Fibroblast of lung (primary cell): ENCODE measurements at regions not wholly inside any gene's neighbourhood (a gene's known extent, or its start where the extent isn't known, plus 50 kb on each side); places are given as distances from the start of the nearest gene placed in this dataset.

Experiments
- DNase-seq, 2 donors: peaks; one replicate each; pipeline versions ENCODE4 v3.0.0 to v3.0.0-alpha.2; 2010; ENCODE audit warnings: low read depth in 2 of 2
- H2AFZ ChIP-seq: 2 replicates; pipeline ENCODE4 v1.5.1; 2012; ENCODE audit warnings: low read length, control low read depth, inconsistent platforms
- H3K27ac ChIP-seq: 2 replicates; pipeline ENCODE4 v1.5.1; 2011; ENCODE audit warnings: low read length, control low read depth; ENCODE audit not compliant: insufficient read depth
- H3K27me3 ChIP-seq: 2 replicates; pipeline ENCODE4 v1.5.1; 2011; ENCODE audit warnings: mild to moderate bottlenecking, low read length; ENCODE audit not compliant: control insufficient read depth, insufficient read depth
- H3K36me3 ChIP-seq: 2 replicates; pipeline ENCODE4 v1.5.1; 2011; ENCODE audit warnings: low read length; ENCODE audit not compliant: control insufficient read depth, insufficient read depth
- H3K4me1 ChIP-seq: 2 replicates; pipeline ENCODE4 v1.5.1; 2011; ENCODE audit warnings: low read length; ENCODE audit not compliant: control insufficient read depth, insufficient read depth; ENCODE audit errors: extremely low read depth
- H3K4me2 ChIP-seq: 2 replicates; pipeline ENCODE4 v1.5.1; 2011; ENCODE audit warnings: low read length, control low read depth; ENCODE audit not compliant: insufficient read depth; ENCODE audit errors: extremely low read depth
- H3K4me3 ChIP-seq, 4 experiments: fragments of 200-600 bp in 1 of 4; sonication (generic) in 1 of 4; replicated peaks in 1 of 4; 2 replicates each; pipeline ENCODE4 v1.5.1; 2011 to 2016; ENCODE audit warnings: low read length in 4 of 4, low read depth in 3 of 4, mild to moderate bottlenecking in 3 of 4, control low read depth in 2 of 4, inconsistent platforms in 1 of 4, mixed read lengths in 1 of 4; ENCODE audit not compliant: insufficient read depth in 1 of 4; ENCODE audit errors: control extremely low read depth in 1 of 4
- H3K79me2 ChIP-seq: 2 replicates; pipeline ENCODE4 v1.5.1; 2012; ENCODE audit warnings: mild to moderate bottlenecking, low read length, inconsistent platforms; ENCODE audit not compliant: control insufficient read depth, insufficient read depth
- H3K9ac ChIP-seq: 2 replicates; pipeline ENCODE4 v1.5.1; 2011; ENCODE audit warnings: mild to moderate bottlenecking, low read length, control low read depth; ENCODE audit not compliant: insufficient read depth
- H3K9me3 ChIP-seq: 2 replicates; pipeline ENCODE4 v1.5.1; 2012; ENCODE audit warnings: low read depth, low read length; ENCODE audit not compliant: control insufficient read depth, insufficient read depth
- H4K20me1 ChIP-seq: 2 replicates; pipeline ENCODE4 v1.5.1; 2011; ENCODE audit warnings: low read length; ENCODE audit not compliant: control insufficient read depth, insufficient read depth; ENCODE audit errors: extremely low read depth
- EZH2 ChIP-seq: IDR thresholded peaks from 2 replicates; pipeline ENCODE4 v1.5.1; 2012; ENCODE audit warnings: low read length, control low read depth, mild to moderate bottlenecking; ENCODE audit errors: missing control alignments
- TF ChIP-seq, protein P1 (sequence below), 2 donors: IDR thresholded peaks in 1 of 2; conservative IDR thresholded peaks in 1 of 2; 1 replicate in 1 of 2; 2 replicates in 1 of 2; pipeline ENCODE4 v1.5.1; 2011 to 2012; ENCODE audit warnings: low read length in 2 of 2, control low read depth in 1 of 2, inconsistent platforms in 1 of 2, low read depth in 1 of 2, mild to moderate bottlenecking in 1 of 2

DNA sequence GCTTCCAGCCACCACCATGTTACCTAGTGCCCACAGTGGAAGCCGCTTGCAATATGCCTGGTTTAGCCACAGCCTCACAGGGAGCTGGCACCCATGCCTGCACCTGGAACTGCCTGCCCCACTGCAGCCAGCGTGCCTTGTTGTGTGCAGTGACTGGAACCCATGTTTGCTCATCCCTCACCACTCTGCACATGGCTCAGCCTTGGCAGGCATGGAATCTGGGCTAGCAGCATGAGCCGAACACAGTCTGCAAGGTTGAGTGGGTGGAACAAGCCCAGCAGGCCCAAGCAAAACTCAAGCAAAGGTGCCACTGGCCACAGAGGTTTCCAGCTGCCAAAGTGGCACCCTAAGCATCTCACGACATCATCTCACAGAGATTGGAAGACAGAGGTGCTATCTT lies 269.5 kb downstream of the PCDH20 start:
- no peak overlapping the region for H2AFZ ChIP-seq
- no peaks in the 10 kb centered on the region for H4K20me1 ChIP-seq
- no peaks in the 10 kb centered on the region for H3K79me2 ChIP-seq
- no peak overlapping the region for H3K4me2 ChIP-seq
- H3K4me3 ChIP-seq, result no peak overlapping the region
- no peak for TF ChIP-seq EZH2
- TF ChIP-seq, protein P1, sequence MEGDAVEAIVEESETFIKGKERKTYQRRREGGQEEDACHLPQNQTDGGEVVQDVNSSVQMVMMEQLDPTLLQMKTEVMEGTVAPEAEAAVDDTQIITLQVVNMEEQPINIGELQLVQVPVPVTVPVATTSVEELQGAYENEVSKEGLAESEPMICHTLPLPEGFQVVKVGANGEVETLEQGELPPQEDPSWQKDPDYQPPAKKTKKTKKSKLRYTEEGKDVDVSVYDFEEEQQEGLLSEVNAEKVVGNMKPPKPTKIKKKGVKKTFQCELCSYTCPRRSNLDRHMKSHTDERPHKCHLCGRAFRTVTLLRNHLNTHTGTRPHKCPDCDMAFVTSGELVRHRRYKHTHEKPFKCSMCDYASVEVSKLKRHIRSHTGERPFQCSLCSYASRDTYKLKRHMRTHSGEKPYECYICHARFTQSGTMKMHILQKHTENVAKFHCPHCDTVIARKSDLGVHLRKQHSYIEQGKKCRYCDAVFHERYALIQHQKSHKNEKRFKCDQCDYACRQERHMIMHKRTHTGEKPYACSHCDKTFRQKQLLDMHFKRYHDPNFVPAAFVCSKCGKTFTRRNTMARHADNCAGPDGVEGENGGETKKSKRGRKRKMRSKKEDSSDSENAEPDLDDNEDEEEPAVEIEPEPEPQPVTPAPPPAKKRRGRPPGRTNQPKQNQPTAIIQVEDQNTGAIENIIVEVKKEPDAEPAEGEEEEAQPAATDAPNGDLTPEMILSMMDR (conservative IDR thresholded peaks at IDR 0.05 in 1 of 2, IDR thresholded peaks at IDR 0.05 in 1 of 2; ENCODE audit: low read depth in 1 of 2, low read length in 2 of 2), result no peak
- no peak for DNase-seq
- no peaks in the 10 kb centered on the region for H3K27me3 ChIP-seq
- no peaks in the 10 kb centered on the region for H3K4me1 ChIP-seq
- H3K27ac ChIP-seq, result no peak overlapping the region
- H3K9me3 ChIP-seq, result no peaks in the 10 kb centered on the region
- no peaks in the 10 kb centered on the region for H3K36me3 ChIP-seq
- no peak overlapping the region for H3K9ac ChIP-seq

DNA sequence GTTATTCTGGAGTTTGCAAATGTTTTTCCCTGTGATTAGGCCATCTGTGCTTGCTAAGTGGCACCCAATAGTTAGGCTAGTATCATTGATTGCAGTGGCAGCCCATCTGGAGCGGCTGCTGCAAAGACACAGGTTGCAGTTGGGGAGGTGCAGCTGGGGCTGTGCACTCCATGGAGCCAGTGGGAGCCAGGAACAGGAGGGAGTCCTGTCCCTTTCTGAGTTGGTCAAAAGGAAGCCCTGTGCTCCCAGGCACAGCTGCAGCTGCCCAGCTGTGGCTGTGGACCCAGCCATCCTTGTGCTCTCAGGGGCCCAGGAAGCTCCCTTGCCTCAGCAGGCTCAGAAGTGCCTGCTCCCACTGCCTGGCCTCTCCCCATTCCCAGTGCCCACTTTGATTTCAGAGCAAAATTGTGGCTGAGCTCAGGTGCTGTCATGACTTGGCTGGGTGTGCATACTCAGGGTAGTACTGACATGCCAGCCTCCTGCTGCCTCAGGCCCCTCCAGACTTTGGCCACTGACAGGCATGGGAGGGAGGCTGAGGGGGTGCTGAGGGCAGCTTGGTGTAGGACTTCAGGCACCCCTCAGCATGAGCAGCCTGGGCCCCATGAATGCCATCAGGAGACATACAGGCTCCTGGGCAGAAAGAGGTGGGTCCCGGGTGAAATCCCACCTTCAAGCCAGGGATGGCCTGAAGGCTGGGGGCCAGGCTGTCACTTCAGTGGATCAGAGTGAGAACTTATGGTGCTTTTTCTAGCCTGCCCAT lies 270.6 kb downstream of the PCDH20 start:
- Histone ChIP-seq H3K9ac (no peak overlapping the region), H3K4me1 (no peaks in the 10 kb centered on the region), H4K20me1 (no peaks in the 10 kb centered on the region), H3K4me3 (no peak overlapping the region), H3K4me2 (no peak overlapping the region), H2AFZ (no peak overlapping the region), H3K27ac (no peak overlapping the region), H3K36me3 (no peaks in the 10 kb centered on the region), H3K79me2 (no peaks in the 10 kb centered on the region), H3K27me3 (no peaks in the 10 kb centered on the region), H3K9me3 (no peaks in the 10 kb centered on the region)
- no peak for DNase-seq
- no peak for TF ChIP-seq EZH2
- TF ChIP-seq, protein P1 (conservative IDR thresholded peaks at IDR 0.05 in 1 of 2, IDR thresholded peaks at IDR 0.05 in 1 of 2; ENCODE audit: low read depth in 1 of 2, low read length in 2 of 2), result no peak

DNA sequence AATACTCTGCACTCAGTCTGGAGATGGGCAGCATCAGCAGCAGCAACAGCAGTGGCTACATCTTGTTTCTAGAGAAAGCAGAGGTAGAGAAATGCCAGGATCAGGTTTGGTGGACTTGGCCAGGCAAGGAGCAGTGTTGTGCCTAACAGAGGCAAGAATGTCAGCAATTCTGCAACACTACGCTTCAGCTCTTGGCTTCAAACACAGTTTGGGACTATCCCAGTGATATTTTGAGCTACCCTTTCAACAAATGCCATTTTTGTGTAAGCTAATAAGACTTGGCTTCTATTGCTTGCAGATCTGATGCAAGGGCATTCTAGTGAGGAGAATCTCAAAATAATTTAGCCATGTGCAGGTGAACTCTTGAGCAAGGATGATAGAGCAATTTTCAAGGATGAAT lies 271.3 kb downstream of the PCDH20 start:
- H3K79me2 ChIP-seq, result no peaks in the 10 kb centered on the region
- H3K9me3 ChIP-seq, result no peaks in the 10 kb centered on the region
- no peak overlapping the region for H3K4me2 ChIP-seq
- no peak for DNase-seq
- H3K27ac ChIP-seq, result no peak overlapping the region
- H2AFZ ChIP-seq, result no peak overlapping the region
- no peaks in the 10 kb centered on the region for H3K36me3 ChIP-seq
- no peak for TF ChIP-seq EZH2
- TF ChIP-seq, protein P1 (conservative IDR thresholded peaks at IDR 0.05 in 1 of 2, IDR thresholded peaks at IDR 0.05 in 1 of 2; ENCODE audit: low read depth in 1 of 2, low read length in 2 of 2), result no peak
- no peaks in the 10 kb centered on the region for H3K4me1 ChIP-seq
- no peak overlapping the region for H3K9ac ChIP-seq
- no peaks in the 10 kb centered on the region for H4K20me1 ChIP-seq
- H3K4me3 ChIP-seq, result no peak overlapping the region
- no peaks in the 10 kb centered on the region for H3K27me3 ChIP-seq
